Peyer's patch (tissue), 4 donors: ENCODE measurements at regions not wholly inside any gene's neighbourhood (a gene's known extent, or its start where the extent isn't known, plus 50 kb on each side); places are given as distances from the start of the nearest gene placed in this dataset.
A peak's percentile ranks its signal among the peaks of the same experiment; 100 is the strongest.

ENCODE experiments used
- DNase-seq, 3 donors: peaks; one replicate each; pipeline ENCODE4 v3.0.0-alpha.2; 2017 to 2019
- H3K27ac ChIP-seq, 4 donors: fragments of 200-600 bp; sonication (generic); one replicate each; pipeline ENCODE4 v1.5.1; 2016 to 2019
- H3K27me3 ChIP-seq, 2 donors: fragments of 200-600 bp; sonication (generic); one replicate each; pipeline ENCODE4 v1.5.1; 2019
- H3K36me3 ChIP-seq, 3 donors: fragments of 200-600 bp; sonication (generic); one replicate each; pipeline ENCODE4 v1.5.1; 2016 to 2019
- H3K4me1 ChIP-seq, 4 donors: fragments of 200-600 bp; sonication (generic); one replicate each; pipeline ENCODE4 v1.5.1; 2016 to 2019
- H3K4me3 ChIP-seq, 4 donors: fragments of 200-600 bp; sonication (generic); 1 replicate in 3 of 4; 2 replicates in 1 of 4; pipeline ENCODE4 v1.5.1; 2016 to 2019; ENCODE audit warnings: mild to moderate bottlenecking in 1 of 4
- H3K9me3 ChIP-seq, 4 donors: fragments of 200-600 bp; sonication (generic); one replicate each; pipeline ENCODE4 v1.5.1; 2016 to 2019; ENCODE audit warnings: mild to moderate bottlenecking in 1 of 4
- CTCF ChIP-seq, 6 experiments: fragments of 450-650 bp in 4 of 6; fragments of 200-600 bp in 2 of 6; sonication (generic) in 1 of 6; IDR thresholded peaks; one replicate each; pipeline ENCODE4 v1.5.1; 2017 to 2019; ENCODE audit warnings: antibody characterized with exemption in 6 of 6, mild to moderate bottlenecking in 3 of 6, moderate library complexity in 1 of 6
- POLR2A ChIP-seq, 2 donors: fragments of 450-650 bp; IDR thresholded peaks; one replicate each; pipeline ENCODE4 v1.5.1; 2017; ENCODE audit warnings: antibody characterized with exemption in 2 of 2, mild to moderate bottlenecking in 2 of 2, moderate library complexity in 2 of 2

DNA sequence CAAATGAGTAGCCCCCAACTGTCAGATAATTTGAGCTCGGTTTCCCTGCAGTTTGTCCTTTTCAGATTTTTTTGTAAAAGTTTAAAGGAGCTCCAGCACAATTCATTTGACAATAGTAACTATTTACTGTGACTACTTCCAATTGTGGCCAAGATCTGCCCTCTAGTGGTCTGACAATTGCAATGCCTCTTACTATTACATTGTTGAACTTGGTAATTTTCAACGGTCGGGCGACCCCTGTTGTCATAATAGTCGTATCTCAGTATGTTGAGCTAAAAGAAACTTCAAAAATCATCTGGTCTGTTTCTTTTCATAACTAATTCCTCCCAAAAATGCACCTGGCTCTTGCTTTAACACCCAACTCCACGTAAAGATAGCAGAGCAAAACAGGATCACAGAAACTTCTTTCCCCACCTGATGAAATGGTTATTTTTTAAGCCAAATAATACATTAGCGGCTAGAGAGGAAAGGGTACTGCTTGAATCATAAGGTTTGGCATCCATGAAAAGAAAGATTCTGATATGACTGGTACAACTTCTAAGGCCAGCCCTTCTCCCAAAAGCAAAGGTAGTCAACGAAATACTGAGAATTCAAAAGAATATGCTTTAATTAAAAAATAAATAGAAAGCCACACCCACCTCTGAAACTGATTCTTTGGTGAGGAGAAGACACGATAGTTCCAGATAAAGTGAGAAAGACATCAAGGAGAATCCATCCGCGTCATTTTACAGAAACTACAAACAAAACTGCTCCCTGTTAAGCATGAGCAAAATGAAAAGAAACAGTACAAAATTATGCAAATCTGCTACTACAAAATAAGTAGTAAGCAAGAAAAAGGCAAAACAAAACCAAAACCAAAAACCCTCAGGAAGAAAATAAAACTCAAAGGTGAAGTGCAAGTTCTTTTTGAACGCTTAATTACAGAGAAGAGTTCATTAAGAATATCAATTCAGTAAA is 76.9 kb upstream of the HTR4 start:
- Histone ChIP-seq H3K9me3 (no peaks in the 10 kb centered on the region), H3K27ac (peak overlapping the region in 1 of 4 donors; percentile 47), H3K4me1 (no peaks in the 10 kb centered on the region), H3K36me3 (no peaks in the 10 kb centered on the region), H3K4me3 (no peak overlapping the region), H3K27me3 (no peaks in the 10 kb centered on the region)
- TF ChIP-seq POLR2A (IDR thresholded peaks at IDR 0.05): no peak
- TF ChIP-seq CTCF (IDR thresholded peaks at IDR 0.05): peak; percentile 82 to 99 (median 98)
- peak in 2 of 3 donors; percentile 75 to 89 for DNase-seq

DNA sequence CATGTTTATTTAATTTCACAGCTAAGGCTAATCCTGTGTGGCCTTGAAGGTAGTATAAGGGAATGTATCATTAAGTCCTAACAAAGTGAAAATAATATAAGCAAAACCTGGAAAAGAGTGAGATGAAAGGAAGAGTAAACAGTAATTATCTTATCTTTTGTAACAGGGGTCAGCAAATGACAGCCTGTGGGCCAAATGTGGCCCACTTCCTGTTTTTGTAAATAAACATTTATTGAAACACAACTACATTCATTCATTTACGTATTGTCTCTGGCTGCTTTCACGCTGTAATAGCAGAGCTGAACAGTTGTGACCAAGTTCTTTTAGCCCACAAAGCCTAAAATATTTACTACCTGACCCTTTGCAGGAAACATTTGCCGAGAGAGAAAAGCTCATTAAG is 78.4 kb upstream of the HTR4 start:
- no peak for TF ChIP-seq POLR2A (IDR thresholded peaks at IDR 0.05)
- TF ChIP-seq CTCF (IDR thresholded peaks at IDR 0.05): no peak
- Histone ChIP-seq H3K27ac (no peak overlapping the region), H3K4me3 (no peak overlapping the region), H3K27me3 (no peaks in the 10 kb centered on the region), H3K36me3 (no peaks in the 10 kb centered on the region), H3K4me1 (no peaks in the 10 kb centered on the region), H3K9me3 (no peaks in the 10 kb centered on the region)
- no peak for DNase-seq

GRCh38 chr5:148733601-148734438 is 79.5 kb upstream of the HTR4 start:
- Histone ChIP-seq H3K4me3 (no peak overlapping the region), H3K9me3 (no peaks in the 10 kb centered on the region), H3K27me3 (no peaks in the 10 kb centered on the region), H3K36me3 (no peaks in the 10 kb centered on the region), H3K4me1 (no peaks in the 10 kb centered on the region), H3K27ac (no peak overlapping the region)
- no peak for TF ChIP-seq POLR2A (IDR thresholded peaks at IDR 0.05)
- TF ChIP-seq CTCF (IDR thresholded peaks at IDR 0.05): peak; percentile 38 to 82 (median 70)
- DNase-seq: peak; percentile 62 to 94 (median 86)

DNA sequence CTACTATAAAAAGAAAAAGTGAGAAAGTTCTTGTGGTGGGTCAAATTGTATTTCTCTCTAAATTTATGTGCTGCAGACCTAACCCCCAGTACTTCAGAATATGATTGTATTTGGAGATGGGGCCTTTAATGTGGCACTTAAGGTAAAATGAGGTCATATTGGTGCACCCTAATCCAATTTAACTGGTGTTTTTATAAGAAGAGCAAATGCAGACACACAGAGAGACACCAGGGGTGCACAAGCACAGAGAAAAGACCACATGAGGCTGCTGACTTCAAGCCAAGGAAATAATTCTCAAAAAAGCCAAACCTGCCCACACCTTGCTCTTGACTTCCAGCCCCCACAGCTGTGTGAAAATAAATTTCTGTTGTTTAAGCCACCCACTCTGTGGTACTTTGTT is 80.2 kb upstream of the HTR4 start:
- H3K4me1 ChIP-seq: no peaks in the 10 kb centered on the region
- no peak for DNase-seq
- no peak overlapping the region for H3K27ac ChIP-seq
- H3K4me3 ChIP-seq: no peak overlapping the region
- no peaks in the 10 kb centered on the region for H3K36me3 ChIP-seq
- TF ChIP-seq CTCF (IDR thresholded peaks at IDR 0.05): no peak
- TF ChIP-seq POLR2A (IDR thresholded peaks at IDR 0.05): no peak
- H3K27me3 ChIP-seq: no peaks in the 10 kb centered on the region
- no peaks in the 10 kb centered on the region for H3K9me3 ChIP-seq

DNA sequence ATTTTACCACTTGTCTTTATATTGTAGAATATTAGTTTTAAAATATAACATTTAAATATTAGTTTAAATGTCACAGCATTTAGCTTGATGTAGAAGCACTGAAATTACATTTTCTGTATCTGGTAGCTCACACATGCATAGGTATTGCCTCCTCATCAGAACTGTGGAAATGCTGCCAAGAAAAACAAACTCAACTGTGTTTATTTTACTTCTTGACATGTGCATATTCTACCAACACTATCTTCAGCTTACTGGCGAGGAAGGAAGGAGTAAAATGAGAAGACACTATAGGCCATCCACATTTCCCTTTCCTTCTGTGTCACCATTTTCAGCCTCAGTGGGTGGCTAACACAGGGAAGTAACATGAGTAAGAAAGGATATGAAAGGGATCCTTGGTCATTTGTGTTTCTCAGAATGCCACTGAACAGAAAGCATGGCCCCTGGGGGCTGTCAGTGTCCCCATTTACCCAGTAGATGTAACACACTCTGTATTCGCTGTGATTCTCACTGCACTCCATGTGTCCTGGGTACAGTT is 81.0 kb upstream of the HTR4 start:
- H3K36me3 ChIP-seq: no peaks in the 10 kb centered on the region
- no peak for TF ChIP-seq POLR2A (IDR thresholded peaks at IDR 0.05)
- TF ChIP-seq CTCF (IDR thresholded peaks at IDR 0.05): no peak
- H3K4me1 ChIP-seq: no peaks in the 10 kb centered on the region
- H3K27ac ChIP-seq: no peak overlapping the region
- H3K27me3 ChIP-seq: no peaks in the 10 kb centered on the region
- H3K4me3 ChIP-seq: no peak overlapping the region
- H3K9me3 ChIP-seq: no peaks in the 10 kb centered on the region
- no peak for DNase-seq
